HG02571 (cell line): ENCODE measurements at regions not wholly inside any gene's neighbourhood (a gene's known extent, or its start where the extent isn't known, plus 50 kb on each side); places are given as distances from the start of the nearest gene placed in this dataset.

Experiments
- ATAC-seq: cut with Tn5 transposase; IDR thresholded peaks from one replicate; pipeline ENCODE4 v1.9.1; 2021; ENCODE audit warnings: mild to moderate bottlenecking, moderate library complexity; ENCODE audit not compliant: unreplicated experiment

GRCh38 chrX:69028006-69028760 lies 137.1 kb downstream of the PJA1 start:
- peak; percentile 81 for ATAC-seq

GRCh38 chrX:69027181-69028005 lies 137.9 kb downstream of the PJA1 start:
- peak; percentile 51 for ATAC-seq

DNA sequence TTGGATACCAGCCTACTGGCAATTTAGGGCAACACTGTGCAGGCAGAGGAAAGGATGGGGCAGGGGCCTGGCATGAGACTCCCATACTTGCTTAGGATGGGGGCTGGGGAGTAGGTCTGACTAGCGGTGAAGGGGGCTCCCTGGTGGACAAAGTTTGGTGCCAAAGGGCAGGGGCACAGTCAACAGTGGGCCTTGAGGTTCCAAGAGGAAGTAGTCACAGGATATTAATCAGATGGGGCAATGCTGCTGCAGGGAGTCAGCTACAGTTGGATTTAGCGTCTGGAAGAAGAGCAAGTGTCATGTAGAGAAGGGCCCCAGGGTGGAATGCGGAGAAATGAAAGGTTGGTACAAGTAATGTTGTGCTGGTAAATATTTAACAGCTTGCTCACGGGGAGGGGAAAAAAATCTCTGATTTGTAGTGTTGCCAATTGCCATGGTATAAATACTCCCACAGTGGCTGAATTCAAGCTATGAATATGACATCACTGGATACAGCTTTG lies 139.4 kb downstream of the PJA1 start:
- no peak for ATAC-seq

DNA sequence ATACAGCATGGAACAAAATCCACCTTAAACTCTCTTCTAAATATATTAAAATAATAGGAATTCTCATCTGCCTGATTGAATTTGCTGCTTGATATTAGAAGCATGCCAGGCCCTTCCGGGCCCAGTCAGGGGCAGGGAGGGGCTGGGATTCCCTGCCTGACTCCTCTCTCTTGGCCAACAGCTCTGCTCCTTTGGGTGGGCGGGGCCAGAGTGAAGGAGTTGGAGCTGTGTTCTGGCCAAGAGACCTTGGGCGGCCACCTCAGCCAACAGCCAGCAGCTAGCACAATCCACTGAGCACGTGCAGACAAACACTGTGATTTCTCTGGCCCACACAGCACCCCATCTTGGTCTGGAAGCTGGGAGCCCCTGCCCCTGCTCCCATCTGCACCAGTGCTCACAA lies 140.3 kb downstream of the PJA1 start:
- ATAC-seq = no peak

DNA sequence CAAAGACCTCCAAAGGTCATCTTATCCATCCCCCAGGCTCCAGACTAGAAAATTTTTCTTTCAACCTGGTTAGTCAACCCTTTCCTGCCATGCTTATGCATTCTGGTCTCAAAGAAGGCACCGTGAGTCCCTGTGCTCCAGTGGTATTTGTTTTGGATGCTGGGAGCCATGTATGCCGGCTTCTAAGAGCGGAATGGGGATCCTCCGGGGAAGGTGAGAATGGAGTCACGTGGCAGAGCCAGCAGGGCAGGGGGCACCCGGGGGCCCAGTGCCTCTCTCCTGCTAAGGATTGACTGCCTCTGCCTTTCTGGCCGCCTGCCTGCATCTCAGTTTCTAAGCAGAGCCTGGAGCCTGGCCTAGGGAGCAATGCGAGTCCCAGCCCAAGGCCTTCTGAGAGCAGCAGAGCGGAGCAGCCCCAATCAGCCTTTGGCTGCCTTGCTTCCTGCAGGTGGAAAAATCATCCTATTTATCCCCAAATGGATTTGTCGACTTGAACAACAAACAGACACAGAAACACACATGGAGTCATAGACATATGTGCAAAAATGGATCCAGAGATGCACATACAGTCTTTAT lies 141.0 kb downstream of the PJA1 start:
- ATAC-seq = no peak

DNA sequence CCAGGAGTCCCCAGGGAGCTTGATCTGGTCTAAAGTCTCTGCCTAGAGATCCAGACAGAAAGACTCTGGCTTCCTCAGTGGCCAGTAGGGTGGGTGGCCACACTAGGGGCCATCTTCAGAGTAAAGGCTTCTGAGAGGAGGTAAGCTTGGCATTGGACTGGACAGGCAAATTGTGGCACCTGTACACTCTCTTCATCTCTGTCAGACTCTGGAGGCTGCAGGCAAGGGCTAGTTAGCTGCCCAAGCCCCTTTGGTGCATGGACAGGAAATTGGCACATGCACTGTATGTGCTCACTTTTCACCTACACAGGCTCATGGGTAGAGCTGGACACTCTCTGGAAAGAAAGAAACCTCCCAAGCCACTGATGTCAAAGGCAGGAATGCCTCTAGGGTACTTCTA lies 142.8 kb downstream of the PJA1 start:
- no peak for ATAC-seq

GRCh38 chrX:69021141-69021960 lies 143.9 kb downstream of the PJA1 start:
- ATAC-seq = no peak

DNA sequence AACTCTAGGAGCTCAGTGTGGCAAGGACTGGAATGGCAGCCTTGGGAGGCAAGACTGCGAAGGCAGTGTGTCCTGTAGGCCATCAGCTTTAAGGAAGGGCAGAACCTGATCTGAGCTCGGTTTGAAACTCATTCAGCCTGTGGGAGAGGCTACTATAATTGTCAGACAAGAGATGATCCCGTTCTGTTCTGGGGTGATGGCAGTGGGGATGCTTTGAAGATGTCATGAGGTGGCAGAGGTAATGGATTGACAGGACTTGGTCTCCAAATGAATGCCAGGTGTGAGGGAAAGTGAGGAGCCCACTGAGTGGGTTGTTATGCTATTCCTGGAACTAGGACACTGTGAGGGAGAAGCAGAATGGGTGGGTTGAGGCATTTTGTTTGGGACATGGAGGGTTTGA lies 144.9 kb downstream of the PJA1 start:
- ATAC-seq = no peak

- ATAC-seq = no peak
Observed at GRCh38 chrX:69019073-69019890, 146.0 kb downstream of the PJA1 start.

GRCh38 chrX:69018416-69019072 lies 146.7 kb downstream of the PJA1 start:
- no peak for ATAC-seq

- ATAC-seq = no peak
Observed at GRCh38 chrX:69016293-69016941, 148.8 kb downstream of the PJA1 start.

- ATAC-seq = no peak
Observed at GRCh38 chrX:69015564-69016292, 149.5 kb downstream of the PJA1 start.

DNA sequence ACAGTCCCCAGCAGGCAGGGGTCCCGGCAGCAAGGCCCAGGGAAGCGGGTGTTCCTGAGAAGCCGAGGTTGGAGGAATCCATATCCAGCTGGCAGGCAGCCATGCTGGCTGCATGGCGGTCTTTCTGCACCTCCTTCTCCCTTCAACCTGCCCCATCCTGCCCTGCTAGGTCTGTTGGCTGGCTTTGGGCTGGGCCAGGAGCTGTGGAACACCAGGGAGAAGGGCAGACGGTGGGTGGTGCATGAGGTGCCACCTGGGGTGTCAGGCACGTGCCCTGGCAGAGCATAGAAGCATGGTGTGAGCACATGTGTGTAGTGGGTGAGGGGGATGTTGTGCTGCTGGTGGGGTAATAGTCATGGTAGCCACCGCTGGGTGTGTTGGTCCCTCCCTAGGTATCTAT lies 150.1 kb downstream of the PJA1 start:
- ATAC-seq = no peak

GRCh38 chrX:69014200-69014599 lies 151.1 kb downstream of the PJA1 start:
- no peak for ATAC-seq

- no peak for ATAC-seq
Observed at GRCh38 chrX:69010339-69010738, 154.9 kb downstream of the PJA1 start.

DNA sequence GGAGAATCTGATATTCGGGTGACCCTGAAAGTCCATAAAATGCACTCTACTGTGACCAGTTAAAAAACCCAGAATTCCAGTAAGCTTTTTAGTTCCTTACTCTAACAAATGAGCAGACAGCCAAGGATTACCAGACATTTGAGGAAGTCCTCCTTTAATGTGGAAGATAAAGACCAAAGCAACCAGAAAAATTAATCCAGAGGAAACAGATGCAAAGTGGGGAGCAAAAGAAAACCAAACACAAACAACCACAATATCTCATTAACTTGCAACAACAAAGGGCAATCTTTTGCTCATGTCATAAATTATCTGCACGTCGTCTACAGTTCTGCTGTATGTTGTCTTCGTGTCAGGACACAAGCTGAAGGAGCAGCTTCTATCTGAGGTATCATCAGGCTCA lies 164.4 kb downstream of the PJA1 start:
- ATAC-seq = no peak

- no peak for ATAC-seq
Observed at GRCh38 chrX:68999931-69000330, 165.3 kb downstream of the PJA1 start.

- no peak for ATAC-seq
Observed at GRCh38 chrX:68999356-68999755, 165.9 kb downstream of the PJA1 start.
